ENCODE measurements at regions not wholly inside any gene's neighbourhood (a gene's known extent, or its start where the extent isn't known, plus 50 kb on each side); places are given as distances from the start of the nearest gene placed in this dataset.

- Histone ChIP-seq H3K4me3 (no peak overlapping the region), H3K27ac (no peak overlapping the region)
- no peak for TF ChIP-seq CTCF (IDR thresholded peaks at IDR 0.05)
- no peak for DNase-seq (ENCODE audit: low spot score)
Measured at GRCh38 chr2:35409762-35410161, 945.8 kb upstream of the CRIM1 start.

GRCh38 chr2:35408320-35408719 is 947.3 kb upstream of the CRIM1 start:
- no peak overlapping the region for H3K4me3 ChIP-seq
- DNase-seq (ENCODE audit: low spot score) = no peak
- no peak for TF ChIP-seq CTCF (IDR thresholded peaks at IDR 0.05)

GRCh38 chr2:35391736-35392442 is 963.7 kb upstream of the CRIM1 start:
- DNase-seq (ENCODE audit: low spot score) = no peak
- no peak for TF ChIP-seq CTCF (IDR thresholded peaks at IDR 0.05)
- Histone ChIP-seq H3K27ac (no peak overlapping the region), H3K4me3 (no peak overlapping the region)

More at GRCh38 chr2:35408320-35408719, 947.3 kb upstream of the CRIM1 start:
- no peak overlapping the region for H3K27ac ChIP-seq

- DNase-seq (ENCODE audit: low spot score) = no peak
- Histone ChIP-seq H3K4me3 (no peak overlapping the region), H3K27ac (no peak overlapping the region)
- TF ChIP-seq CTCF (IDR thresholded peaks at IDR 0.05) = no peak
Measured at GRCh38 chr2:35378791-35379190, 976.8 kb upstream of the CRIM1 start.

GRCh38 chr2:35374845-35375244 is 980.7 kb upstream of the CRIM1 start:
- no peak overlapping the region for H3K27ac ChIP-seq
- no peak for TF ChIP-seq CTCF (IDR thresholded peaks at IDR 0.05)
- no peak for DNase-seq (ENCODE audit: low spot score)
- H3K4me3 ChIP-seq = no peak overlapping the region

GRCh38 chr2:35365859-35366258 is 989.7 kb upstream of the CRIM1 start:
- no peak for TF ChIP-seq CTCF (IDR thresholded peaks at IDR 0.05)
- Histone ChIP-seq H3K27ac (no peak overlapping the region), H3K4me3 (no peak overlapping the region)
- DNase-seq (ENCODE audit: low spot score) = no peak

- Histone ChIP-seq H3K27ac (no peak overlapping the region), H3K4me3 (no peak overlapping the region)
- TF ChIP-seq CTCF (IDR thresholded peaks at IDR 0.05) = no peak
- no peak for DNase-seq (ENCODE audit: low spot score)
Measured at GRCh38 chr2:35356332-35356731, 999.2 kb upstream of the CRIM1 start.
